ENCODE measurements at regions not wholly inside any gene's neighbourhood (a gene's known extent, or its start where the extent isn't known, plus 50 kb on each side); places are given as distances from the start of the nearest gene placed in this dataset.

- Mint-ChIP-seq H3K27me3 (ENCODE audit: low read depth) (no peaks in the 10 kb centered on the region), H3K4me1 (peaks cover 25% of the 10 kb centered on the region), H3K4me3 (no peak overlapping the region), H3K36me3 (peaks cover 7% of the 10 kb centered on the region), H3K9me3 (peaks cover 12% of the 10 kb centered on the region), H3K27ac (no peak overlapping the region)
- ATAC-seq = no peak
- TF ChIP-seq PRDM15 (CRISPR knock-in tag; IDR thresholded peaks at IDR 0.05) = no peak
- TF ChIP-seq RORB (CRISPR knock-in tag; IDR thresholded peaks at IDR 0.05) = no peak
- no peak for TF ChIP-seq IRF2 (CRISPR knock-in tag; IDR thresholded peaks at IDR 0.05; ENCODE audit: borderline replicate concordance, low read depth)
- no peak for TF ChIP-seq ZSCAN18 (CRISPR knock-in tag; IDR thresholded peaks at IDR 0.05)
- no peak for TF ChIP-seq CDX4 (CRISPR knock-in tag; IDR thresholded peaks at IDR 0.05; ENCODE audit: borderline replicate concordance)
- TF ChIP-seq ZNF281 (CRISPR knock-in tag; IDR thresholded peaks at IDR 0.05) = no peak
- TF ChIP-seq SMAD3 (CRISPR knock-in tag; IDR thresholded peaks at IDR 0.05; ENCODE audit: borderline replicate concordance) = no peak
- POLR2A ChIA-PET = no interaction called here
- DNase-seq (ENCODE audit: low spot score) = no peak
- CTCF ChIA-PET = no interaction called here
Measured at GRCh38 chr13:55727683-55728082, 1413.0 kb upstream of the PRR20A start.

GRCh38 chr13:55728247-55728646 lies 1412.5 kb upstream of the PRR20A start:
- peaks cover 25% of the 10 kb centered on the region for H3K4me1 Mint-ChIP-seq
- CTCF ChIA-PET = no interaction called here
- POLR2A ChIA-PET = no interaction called here
- no peaks in the 10 kb centered on the region for H3K27me3 Mint-ChIP-seq (ENCODE audit: low read depth)
- ATAC-seq (no peak), DNase-seq (ENCODE audit: low spot score) (no peak)
- H3K9me3 Mint-ChIP-seq = peaks cover 12% of the 10 kb centered on the region
- no peak overlapping the region for H3K4me3 Mint-ChIP-seq
- H3K36me3 Mint-ChIP-seq = peaks cover 7% of the 10 kb centered on the region
- H3K27ac Mint-ChIP-seq = no peak overlapping the region
- no peak for TF ChIP-seq JUN (CRISPR knock-in tag; IDR thresholded peaks at IDR 0.05)
- TF ChIP-seq ZNF671 (CRISPR knock-in tag; IDR thresholded peaks at IDR 0.05) = no peak
- no peak for TF ChIP-seq TEAD4 (CRISPR knock-in tag; IDR thresholded peaks at IDR 0.05)
- no peak for TF ChIP-seq PRDM15 (CRISPR knock-in tag; IDR thresholded peaks at IDR 0.05)
- no peak for TF ChIP-seq HMGA2 (CRISPR knock-in tag; IDR thresholded peaks at IDR 0.05)
- TF ChIP-seq AFF4 (CRISPR knock-in tag; IDR thresholded peaks at IDR 0.05; ENCODE audit: borderline replicate concordance) = no peak
- no peak for TF ChIP-seq FOXK1 (CRISPR knock-in tag; IDR thresholded peaks at IDR 0.05)
- no peak for TF ChIP-seq NR1H2 (CRISPR knock-in tag; IDR thresholded peaks at IDR 0.05)
- TF ChIP-seq RELA (CRISPR knock-in tag; IDR thresholded peaks at IDR 0.05; ENCODE audit: borderline replicate concordance) = no peak
